ENCODE measurements at regions not wholly inside any gene's neighbourhood (a gene's known extent, or its start where the extent isn't known, plus 50 kb on each side); places are given as distances from the start of the nearest gene placed in this dataset.
A peak's percentile ranks its signal among the peaks of the same experiment; 100 is the strongest.

DNA sequence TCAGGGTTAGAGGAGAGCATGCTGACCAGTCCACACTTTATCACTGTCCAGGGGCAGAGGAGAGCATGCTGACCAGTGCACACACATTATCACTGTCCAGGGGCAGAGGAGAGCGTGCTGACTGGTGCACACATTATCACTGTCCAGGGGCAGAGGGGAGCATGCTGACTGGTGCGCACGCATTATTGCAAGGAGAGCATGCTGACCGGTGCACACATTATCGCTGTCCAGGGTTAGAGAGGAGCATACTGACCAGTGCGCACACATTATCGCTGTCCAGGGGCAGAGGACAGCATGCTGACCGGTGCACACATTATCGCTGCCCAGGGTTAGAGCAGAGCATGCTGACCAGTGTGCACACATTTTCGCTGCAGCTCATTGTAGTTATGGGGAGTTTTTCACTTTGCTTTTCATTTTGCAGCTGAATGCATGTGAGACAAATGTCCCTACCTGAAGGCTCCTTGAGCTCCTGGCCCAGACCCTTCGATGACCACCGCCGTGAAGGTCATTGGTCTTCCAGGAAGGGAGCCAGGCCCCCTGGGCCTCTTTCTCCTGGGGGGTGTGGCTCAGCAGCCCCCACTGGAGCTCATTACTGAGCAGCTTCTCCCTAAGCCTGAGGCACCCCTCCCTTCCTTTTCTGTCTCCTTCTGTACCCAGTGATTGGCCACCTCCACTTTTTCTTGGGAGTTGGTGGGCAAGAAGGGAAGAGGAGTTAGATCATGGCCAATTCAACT is 178.8 kb upstream of the AFDN start (continued):
- TF ChIP-seq ATRX (CRISPR knock-in tag; IDR thresholded peaks at IDR 0.05; ENCODE audit: borderline replicate concordance) (no peak), ZBTB38 (CRISPR knock-in tag; IDR thresholded peaks at IDR 0.05) (peak; percentile 98), ZNF552 (CRISPR knock-in tag; IDR thresholded peaks at IDR 0.05; ENCODE audit: borderline replicate concordance) (no peak), ARHGAP35 (CRISPR knock-in tag; IDR thresholded peaks at IDR 0.05; ENCODE audit: borderline replicate concordance) (peak; percentile 45; the same call in 1 of the 2 replicates), ELF4 (CRISPR knock-in tag; IDR thresholded peaks at IDR 0.05; ENCODE audit: borderline replicate concordance) (no peak), SALL2 (CRISPR knock-in tag; IDR thresholded peaks at IDR 0.05) (no peak), HNF4A (CRISPR knock-in tag; IDR thresholded peaks at IDR 0.05) (no peak), POLR2G (IDR thresholded peaks at IDR 0.05; ENCODE audit: low read depth, low read length) (no peak), ZNF234 (CRISPR knock-in tag; conservative IDR thresholded peaks at IDR 0.05) (peak; percentile 56; the same call in 1 of the 2 replicates)
- TF ChIP-seq, protein P1, sequence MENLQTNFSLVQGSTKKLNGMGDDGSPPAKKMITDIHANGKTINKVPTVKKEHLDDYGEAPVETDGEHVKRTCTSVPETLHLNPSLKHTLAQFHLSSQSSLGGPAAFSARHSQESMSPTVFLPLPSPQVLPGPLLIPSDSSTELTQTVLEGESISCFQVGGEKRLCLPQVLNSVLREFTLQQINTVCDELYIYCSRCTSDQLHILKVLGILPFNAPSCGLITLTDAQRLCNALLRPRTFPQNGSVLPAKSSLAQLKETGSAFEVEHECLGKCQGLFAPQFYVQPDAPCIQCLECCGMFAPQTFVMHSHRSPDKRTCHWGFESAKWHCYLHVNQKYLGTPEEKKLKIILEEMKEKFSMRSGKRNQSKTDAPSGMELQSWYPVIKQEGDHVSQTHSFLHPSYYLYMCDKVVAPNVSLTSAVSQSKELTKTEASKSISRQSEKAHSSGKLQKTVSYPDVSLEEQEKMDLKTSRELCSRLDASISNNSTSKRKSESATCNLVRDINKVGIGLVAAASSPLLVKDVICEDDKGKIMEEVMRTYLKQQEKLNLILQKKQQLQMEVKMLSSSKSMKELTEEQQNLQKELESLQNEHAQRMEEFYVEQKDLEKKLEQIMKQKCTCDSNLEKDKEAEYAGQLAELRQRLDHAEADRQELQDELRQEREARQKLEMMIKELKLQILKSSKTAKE (CRISPR knock-in tag; IDR thresholded peaks at IDR 0.05; ENCODE audit: borderline replicate concordance) = peak; percentile 14; the same call in 1 of the 2 replicates
- TF ChIP-seq, protein P2, sequence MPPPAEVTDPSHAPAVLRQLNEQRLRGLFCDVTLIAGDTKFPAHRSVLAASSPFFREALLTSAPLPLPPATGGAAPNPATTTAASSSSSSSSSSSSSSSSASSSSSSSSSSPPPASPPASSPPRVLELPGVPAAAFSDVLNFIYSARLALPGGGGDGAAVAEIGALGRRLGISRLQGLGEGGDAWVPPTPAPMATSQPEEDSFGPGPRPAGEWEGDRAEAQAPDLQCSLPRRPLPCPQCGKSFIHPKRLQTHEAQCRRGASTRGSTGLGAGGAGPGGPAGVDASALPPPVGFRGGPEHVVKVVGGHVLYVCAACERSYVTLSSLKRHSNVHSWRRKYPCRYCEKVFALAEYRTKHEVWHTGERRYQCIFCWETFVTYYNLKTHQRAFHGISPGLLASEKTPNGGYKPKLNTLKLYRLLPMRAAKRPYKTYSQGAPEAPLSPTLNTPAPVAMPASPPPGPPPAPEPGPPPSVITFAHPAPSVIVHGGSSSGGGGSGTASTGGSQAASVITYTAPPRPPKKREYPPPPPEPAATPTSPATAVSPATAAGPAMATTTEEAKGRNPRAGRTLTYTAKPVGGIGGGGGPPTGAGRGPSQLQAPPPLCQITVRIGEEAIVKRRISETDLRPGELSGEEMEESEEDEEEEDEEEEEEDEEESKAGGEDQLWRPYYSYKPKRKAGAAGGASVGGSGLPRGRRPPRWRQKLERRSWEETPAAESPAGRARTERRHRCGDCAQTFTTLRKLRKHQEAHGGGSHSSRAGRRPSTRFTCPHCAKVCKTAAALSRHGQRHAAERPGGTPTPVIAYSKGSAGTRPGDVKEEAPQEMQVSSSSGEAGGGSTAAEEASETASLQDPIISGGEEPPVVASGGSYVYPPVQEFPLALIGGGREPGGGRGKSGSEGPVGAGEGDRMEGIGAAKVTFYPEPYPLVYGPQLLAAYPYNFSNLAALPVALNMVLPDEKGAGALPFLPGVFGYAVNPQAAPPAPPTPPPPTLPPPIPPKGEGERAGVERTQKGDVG (CRISPR knock-in tag; IDR thresholded peaks at IDR 0.05; ENCODE audit: borderline replicate concordance) = peak; percentile 38; the same call in 1 of the 2 replicates
- TF ChIP-seq, protein P3, sequence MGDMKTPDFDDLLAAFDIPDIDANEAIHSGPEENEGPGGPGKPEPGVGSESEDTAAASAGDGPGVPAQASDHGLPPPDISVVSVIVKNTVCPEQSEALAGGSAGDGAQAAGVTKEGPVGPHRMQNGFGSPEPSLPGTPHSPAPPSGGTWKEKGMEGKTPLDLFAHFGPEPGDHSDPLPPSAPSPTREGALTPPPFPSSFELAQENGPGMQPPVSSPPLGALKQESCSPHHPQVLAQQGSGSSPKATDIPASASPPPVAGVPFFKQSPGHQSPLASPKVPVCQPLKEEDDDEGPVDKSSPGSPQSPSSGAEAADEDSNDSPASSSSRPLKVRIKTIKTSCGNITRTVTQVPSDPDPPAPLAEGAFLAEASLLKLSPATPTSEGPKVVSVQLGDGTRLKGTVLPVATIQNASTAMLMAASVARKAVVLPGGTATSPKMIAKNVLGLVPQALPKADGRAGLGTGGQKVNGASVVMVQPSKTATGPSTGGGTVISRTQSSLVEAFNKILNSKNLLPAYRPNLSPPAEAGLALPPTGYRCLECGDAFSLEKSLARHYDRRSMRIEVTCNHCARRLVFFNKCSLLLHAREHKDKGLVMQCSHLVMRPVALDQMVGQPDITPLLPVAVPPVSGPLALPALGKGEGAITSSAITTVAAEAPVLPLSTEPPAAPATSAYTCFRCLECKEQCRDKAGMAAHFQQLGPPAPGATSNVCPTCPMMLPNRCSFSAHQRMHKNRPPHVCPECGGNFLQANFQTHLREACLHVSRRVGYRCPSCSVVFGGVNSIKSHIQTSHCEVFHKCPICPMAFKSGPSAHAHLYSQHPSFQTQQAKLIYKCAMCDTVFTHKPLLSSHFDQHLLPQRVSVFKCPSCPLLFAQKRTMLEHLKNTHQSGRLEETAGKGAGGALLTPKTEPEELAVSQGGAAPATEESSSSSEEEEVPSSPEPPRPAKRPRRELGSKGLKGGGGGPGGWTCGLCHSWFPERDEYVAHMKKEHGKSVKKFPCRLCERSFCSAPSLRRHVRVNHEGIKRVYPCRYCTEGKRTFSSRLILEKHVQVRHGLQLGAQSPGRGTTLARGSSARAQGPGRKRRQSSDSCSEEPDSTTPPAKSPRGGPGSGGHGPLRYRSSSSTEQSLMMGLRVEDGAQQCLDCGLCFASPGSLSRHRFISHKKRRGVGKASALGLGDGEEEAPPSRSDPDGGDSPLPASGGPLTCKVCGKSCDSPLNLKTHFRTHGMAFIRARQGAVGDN (CRISPR knock-in tag; IDR thresholded peaks at IDR 0.05) = peak; percentile 43
